ENCODE measurements at regions not wholly inside any gene's neighbourhood (a gene's known extent, or its start where the extent isn't known, plus 50 kb on each side); places are given as distances from the start of the nearest gene placed in this dataset.
"Not testable (repeated sequence)": the region's sequence is repeated elsewhere in the genome, so short reads cannot be mapped to it uniquely, and the experiment has no call there.

DNA sequence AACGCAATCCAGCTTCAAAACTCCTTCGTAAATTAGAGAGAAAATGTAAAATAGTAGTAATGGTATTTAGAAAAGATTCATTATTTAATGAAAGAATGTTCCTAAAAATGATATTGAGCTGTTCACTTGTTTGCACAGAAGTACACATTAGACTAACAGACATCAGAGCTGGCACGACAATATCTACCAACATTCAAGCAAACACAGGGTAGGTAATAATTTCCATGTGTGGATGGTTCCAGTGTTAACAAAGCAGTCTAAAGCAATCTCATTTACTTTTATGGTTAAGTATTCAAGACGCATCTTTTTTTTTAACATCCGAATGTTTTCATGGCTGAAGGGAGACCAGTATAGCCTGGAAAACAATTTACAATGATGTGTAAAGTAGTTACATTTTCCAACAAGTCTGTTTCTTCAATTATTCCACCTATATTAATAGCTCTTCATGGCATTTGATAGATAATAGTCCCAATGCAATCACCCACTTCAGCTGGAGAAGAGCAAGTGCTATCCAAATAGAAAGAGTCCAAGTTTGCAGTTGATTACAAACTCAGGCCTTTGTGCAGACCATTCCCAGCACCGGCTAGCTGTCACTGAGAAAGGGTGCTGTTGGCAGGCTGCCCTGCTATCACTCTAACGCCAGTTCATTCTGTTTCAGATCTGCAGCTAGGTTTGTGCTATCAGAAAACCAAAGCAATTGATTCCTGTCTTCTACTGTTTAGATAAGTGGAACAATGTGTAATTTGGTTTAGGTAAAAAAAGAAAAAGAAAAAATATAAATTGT is 458.8 kb downstream of the DTWD2 start:
- DNase-seq (no peak), FAIRE-seq (no peak)
- Histone ChIP-seq H3K27me3 (ENCODE audit: control insufficient read depth in 3 of 3, insufficient read depth in 3 of 3, low read length in 3 of 3) (no peaks in the 10 kb centered on the region), H3K9me3 (ENCODE audit: control insufficient read depth in 2 of 2, insufficient read depth in 1 of 2, low read depth in 1 of 2, low read length in 1 of 2) (no peaks in the 10 kb centered on the region), H3K36me3 (ENCODE audit: control insufficient read depth in 3 of 3, insufficient read depth in 2 of 3, low read depth in 1 of 3, low read length in 3 of 3) (no peaks in the 10 kb centered on the region), H3K4me3 (ENCODE audit: low read depth in 1 of 3, low read length in 3 of 3) (no peak overlapping the region), H3K27ac (ENCODE audit: low read depth in 1 of 3, low read length in 2 of 3) (no peak overlapping the region), H3K4me1 (ENCODE audit: control insufficient read depth in 3 of 3, insufficient read depth in 2 of 3, low read depth in 1 of 3, low read length in 2 of 3) (no peaks in the 10 kb centered on the region)
- 63 to 71% (median 67%) methylated on average over 7 of the region's 7 CpGs for WGBS, 3 donors

DNA sequence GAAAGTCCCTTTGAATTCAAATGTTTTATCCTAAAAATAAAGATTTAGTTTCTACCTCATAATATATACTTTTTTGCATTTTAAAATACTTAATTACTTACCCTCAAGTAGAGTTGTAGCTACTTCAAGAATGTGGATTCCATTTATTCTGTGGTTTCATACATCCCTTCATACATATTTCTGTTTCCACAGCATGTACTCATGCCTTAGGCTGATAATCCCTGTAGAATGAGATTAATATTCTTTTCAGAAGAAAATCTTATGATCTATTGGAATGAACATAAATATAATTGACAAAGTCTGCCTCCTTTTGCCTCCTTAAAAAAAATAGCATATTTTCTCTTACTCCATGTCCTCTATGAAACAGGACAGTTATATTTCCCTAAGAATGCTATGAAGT is 465.7 kb downstream of the DTWD2 start:
- no peaks in the 10 kb centered on the region for H3K27me3 ChIP-seq (ENCODE audit: control insufficient read depth in 3 of 3, insufficient read depth in 3 of 3, low read length in 3 of 3)
- no peaks in the 10 kb centered on the region for H3K9me3 ChIP-seq (ENCODE audit: control insufficient read depth in 2 of 2, insufficient read depth in 1 of 2, low read depth in 1 of 2, low read length in 1 of 2)
- H3K4me3 ChIP-seq (ENCODE audit: low read depth in 1 of 3, low read length in 3 of 3): no peak overlapping the region
- DNase-seq (no peak), FAIRE-seq (no peak)
- no peak overlapping the region for H3K27ac ChIP-seq (ENCODE audit: low read depth in 1 of 3, low read length in 2 of 3)
- H3K36me3 ChIP-seq (ENCODE audit: control insufficient read depth in 3 of 3, insufficient read depth in 2 of 3, low read depth in 1 of 3, low read length in 3 of 3): no peaks in the 10 kb centered on the region
- no peaks in the 10 kb centered on the region for H3K4me1 ChIP-seq (ENCODE audit: control insufficient read depth in 3 of 3, insufficient read depth in 2 of 3, low read depth in 1 of 3, low read length in 2 of 3)

DNA sequence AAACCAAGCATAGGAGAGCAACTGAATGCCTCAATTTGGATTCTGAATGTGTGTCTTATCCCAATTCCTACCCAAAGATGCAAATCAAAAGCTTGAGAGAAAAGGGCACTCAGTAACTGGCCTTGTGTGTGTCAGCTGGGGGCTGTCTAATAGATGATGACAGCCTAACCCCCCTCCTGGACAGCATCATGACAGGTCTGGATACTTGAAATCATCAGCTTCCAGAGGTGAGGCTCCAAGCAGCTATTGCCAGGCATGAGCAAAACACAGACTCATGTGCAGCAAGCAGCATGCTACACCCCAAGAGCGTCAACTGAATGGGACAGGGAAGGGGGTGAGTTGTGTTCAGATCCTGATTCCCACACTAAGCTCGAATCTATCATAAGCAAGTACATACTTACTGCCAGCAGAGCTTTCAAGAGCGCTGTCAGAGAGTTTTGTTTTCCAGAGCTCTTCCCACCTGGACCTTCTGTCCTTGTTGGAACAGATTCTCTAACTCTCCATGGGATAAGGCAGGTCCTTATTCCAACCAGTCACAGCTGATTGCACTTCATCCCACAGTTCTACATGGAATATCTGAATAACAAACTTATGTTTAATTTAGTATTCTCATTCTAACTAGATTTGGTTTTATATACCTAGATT is 467.5 kb downstream of the DTWD2 start:
- no peak for DNase-seq
- FAIRE-seq: no peak
- Histone ChIP-seq H3K4me3 (ENCODE audit: low read depth in 1 of 3, low read length in 3 of 3) (no peak overlapping the region), H3K9me3 (ENCODE audit: control insufficient read depth in 2 of 2, insufficient read depth in 1 of 2, low read depth in 1 of 2, low read length in 1 of 2) (no peaks in the 10 kb centered on the region), H3K4me1 (ENCODE audit: control insufficient read depth in 3 of 3, insufficient read depth in 2 of 3, low read depth in 1 of 3, low read length in 2 of 3) (no peaks in the 10 kb centered on the region), H3K27ac (ENCODE audit: low read depth in 1 of 3, low read length in 2 of 3) (no peak overlapping the region), H3K27me3 (ENCODE audit: control insufficient read depth in 3 of 3, insufficient read depth in 3 of 3, low read length in 3 of 3) (no peaks in the 10 kb centered on the region), H3K36me3 (ENCODE audit: control insufficient read depth in 3 of 3, insufficient read depth in 2 of 3, low read depth in 1 of 3, low read length in 3 of 3) (no peaks in the 10 kb centered on the region)
- WGBS, 3 donors: 69 to 81% (median 75%) methylated on average over 3 of the region's 3 CpGs

DNA sequence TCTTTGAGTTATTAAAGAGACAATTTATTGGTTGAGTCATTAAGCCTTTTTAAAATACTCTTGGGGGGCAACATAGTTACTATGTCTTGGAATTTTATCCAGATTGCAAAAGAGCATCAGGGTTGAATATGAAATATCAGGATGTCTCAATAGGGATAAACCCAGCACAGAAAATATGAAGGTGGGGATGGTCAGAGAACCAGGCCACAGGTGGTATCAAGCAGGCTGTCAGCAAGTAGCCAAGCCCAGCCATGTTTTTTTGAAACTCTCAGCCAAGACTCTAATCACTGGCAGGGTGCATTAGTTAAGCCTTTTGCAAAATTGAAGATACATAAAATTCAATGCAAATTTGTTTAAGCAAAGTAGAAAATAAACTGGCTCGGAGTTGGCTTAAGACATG is 468.9 kb downstream of the DTWD2 start:
- 48 to 66% (median 52%) methylated on average over 1 of the region's 1 CpG for WGBS, 3 donors
- no peaks in the 10 kb centered on the region for H3K9me3 ChIP-seq (ENCODE audit: control insufficient read depth in 2 of 2, insufficient read depth in 1 of 2, low read depth in 1 of 2, low read length in 1 of 2)
- no peaks in the 10 kb centered on the region for H3K27me3 ChIP-seq (ENCODE audit: control insufficient read depth in 3 of 3, insufficient read depth in 3 of 3, low read length in 3 of 3)
- H3K27ac ChIP-seq (ENCODE audit: low read depth in 1 of 3, low read length in 2 of 3): no peak overlapping the region
- H3K36me3 ChIP-seq (ENCODE audit: control insufficient read depth in 3 of 3, insufficient read depth in 2 of 3, low read depth in 1 of 3, low read length in 3 of 3): no peaks in the 10 kb centered on the region
- no peak for FAIRE-seq
- no peak overlapping the region for H3K4me3 ChIP-seq (ENCODE audit: low read depth in 1 of 3, low read length in 3 of 3)
- H3K4me1 ChIP-seq (ENCODE audit: control insufficient read depth in 3 of 3, insufficient read depth in 2 of 3, low read depth in 1 of 3, low read length in 2 of 3): no peaks in the 10 kb centered on the region
- no peak for DNase-seq

DNA sequence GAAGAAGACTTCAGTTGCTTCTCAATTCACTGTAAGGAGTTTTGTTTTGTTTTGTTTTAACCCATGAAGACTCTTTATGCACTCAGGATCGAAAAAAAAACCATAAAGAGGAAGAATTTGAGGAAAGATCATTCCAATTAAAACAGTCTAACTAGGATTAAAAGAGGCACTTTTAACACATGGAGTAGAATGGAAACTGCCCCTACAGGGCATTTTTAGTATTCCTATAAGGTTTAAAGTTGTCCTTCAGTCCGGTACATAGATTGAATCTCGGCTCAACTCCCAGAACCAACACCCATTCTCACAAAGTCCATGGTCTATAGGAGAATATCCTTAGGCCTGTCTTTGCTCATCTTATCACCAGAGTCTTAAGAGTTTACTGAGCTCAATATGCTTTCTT is 469.6 kb downstream of the DTWD2 start:
- H3K4me3 ChIP-seq (ENCODE audit: low read depth in 1 of 3, low read length in 3 of 3): no peak overlapping the region
- H3K36me3 ChIP-seq (ENCODE audit: control insufficient read depth in 3 of 3, insufficient read depth in 2 of 3, low read depth in 1 of 3, low read length in 3 of 3): no peaks in the 10 kb centered on the region
- H3K27ac ChIP-seq (ENCODE audit: low read depth in 1 of 3, low read length in 2 of 3): no peak overlapping the region
- 83 to 91% (median 84%) methylated on average over 3 of the region's 3 CpGs for WGBS, 3 donors
- no peaks in the 10 kb centered on the region for H3K9me3 ChIP-seq (ENCODE audit: control insufficient read depth in 2 of 2, insufficient read depth in 1 of 2, low read depth in 1 of 2, low read length in 1 of 2)
- H3K27me3 ChIP-seq (ENCODE audit: control insufficient read depth in 3 of 3, insufficient read depth in 3 of 3, low read length in 3 of 3): no peaks in the 10 kb centered on the region
- FAIRE-seq (no peak), DNase-seq (no peak)
- no peaks in the 10 kb centered on the region for H3K4me1 ChIP-seq (ENCODE audit: control insufficient read depth in 3 of 3, insufficient read depth in 2 of 3, low read depth in 1 of 3, low read length in 2 of 3)

DNA sequence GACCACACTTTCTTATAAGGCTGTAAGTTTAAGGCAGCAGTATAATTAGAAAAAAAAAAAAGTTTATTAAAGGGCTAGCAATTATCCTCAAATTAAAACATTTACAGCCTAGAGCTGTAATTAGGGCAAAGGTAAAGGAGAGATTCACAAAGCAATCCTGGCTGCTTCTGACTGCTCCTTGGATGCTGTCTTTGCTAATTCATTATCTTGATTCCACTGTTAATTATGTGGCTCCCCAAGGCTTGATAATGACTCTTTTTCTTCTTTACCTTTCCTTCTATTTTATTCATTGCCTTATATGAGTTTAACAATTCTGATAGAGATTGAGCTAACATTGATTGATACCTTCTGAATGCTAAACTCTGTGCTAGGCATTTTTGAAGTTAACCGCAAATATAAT is 476.5 kb downstream of the DTWD2 start:
- Histone ChIP-seq H3K4me3 (ENCODE audit: low read depth in 1 of 3, low read length in 3 of 3) (no peak overlapping the region), H3K9me3 (ENCODE audit: control insufficient read depth in 2 of 2, insufficient read depth in 1 of 2, low read depth in 1 of 2, low read length in 1 of 2) (no peaks in the 10 kb centered on the region), H3K27ac (ENCODE audit: low read depth in 1 of 3, low read length in 2 of 3) (no peak overlapping the region), H3K36me3 (ENCODE audit: control insufficient read depth in 3 of 3, insufficient read depth in 2 of 3, low read depth in 1 of 3, low read length in 3 of 3) (no peaks in the 10 kb centered on the region), H3K27me3 (ENCODE audit: control insufficient read depth in 3 of 3, insufficient read depth in 3 of 3, low read length in 3 of 3) (no peaks in the 10 kb centered on the region), H3K4me1 (ENCODE audit: control insufficient read depth in 3 of 3, insufficient read depth in 2 of 3, low read depth in 1 of 3, low read length in 2 of 3) (no peaks in the 10 kb centered on the region)
- 97 to 98% (median 97%) methylated on average over 1 of the region's 1 CpG for WGBS, 3 donors
- FAIRE-seq: no peak
- no peak for DNase-seq

DNA sequence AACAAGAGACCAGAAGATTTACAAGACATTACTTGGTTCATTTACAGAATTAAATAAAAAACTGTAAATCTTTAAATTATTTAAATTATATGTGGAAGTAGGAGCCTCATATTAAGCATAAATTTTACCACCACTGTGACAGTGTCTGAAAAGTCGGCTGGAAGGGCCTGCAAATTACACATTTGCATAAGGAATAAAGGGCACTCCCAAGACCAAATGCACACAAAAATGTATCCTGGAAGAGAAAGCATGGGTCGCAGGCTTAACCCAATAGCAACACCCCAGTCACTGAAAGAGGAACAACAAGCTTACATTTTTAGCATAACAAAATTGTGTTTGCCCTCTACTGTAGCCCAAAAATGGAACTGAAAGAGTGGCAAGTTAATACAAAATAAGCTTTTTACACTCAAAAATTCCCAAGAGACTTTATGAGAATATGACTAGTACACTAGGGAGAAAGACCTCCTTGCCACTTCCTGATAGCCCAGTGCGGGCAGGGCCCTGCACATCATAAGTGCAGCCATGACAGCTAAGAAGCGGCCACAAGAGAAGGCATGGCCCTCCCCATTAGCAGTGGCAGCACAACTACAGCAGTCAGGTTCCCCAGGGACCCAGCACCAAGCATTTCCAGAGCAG is 482.0 kb downstream of the DTWD2 start:
- no peaks in the 10 kb centered on the region for H3K27me3 ChIP-seq (ENCODE audit: control insufficient read depth in 3 of 3, insufficient read depth in 3 of 3, low read length in 3 of 3)
- no peak overlapping the region for H3K4me3 ChIP-seq (ENCODE audit: low read depth in 1 of 3, low read length in 3 of 3)
- DNase-seq: no peak
- H3K27ac ChIP-seq (ENCODE audit: low read depth in 1 of 3, low read length in 2 of 3): no peak overlapping the region
- no peaks in the 10 kb centered on the region for H3K4me1 ChIP-seq (ENCODE audit: control insufficient read depth in 3 of 3, insufficient read depth in 2 of 3, low read depth in 1 of 3, low read length in 2 of 3)
- H3K9me3 ChIP-seq (ENCODE audit: control insufficient read depth in 2 of 2, insufficient read depth in 1 of 2, low read depth in 1 of 2, low read length in 1 of 2): peaks cover 0 to 10% of the 10 kb centered on the region in 2 donors
- WGBS, 3 donors: 73 to 82% (median 75%) methylated on average over 4 of the region's 4 CpGs
- no peaks in the 10 kb centered on the region for H3K36me3 ChIP-seq (ENCODE audit: control insufficient read depth in 3 of 3, insufficient read depth in 2 of 3, low read depth in 1 of 3, low read length in 3 of 3)
- FAIRE-seq: no peak

DNA sequence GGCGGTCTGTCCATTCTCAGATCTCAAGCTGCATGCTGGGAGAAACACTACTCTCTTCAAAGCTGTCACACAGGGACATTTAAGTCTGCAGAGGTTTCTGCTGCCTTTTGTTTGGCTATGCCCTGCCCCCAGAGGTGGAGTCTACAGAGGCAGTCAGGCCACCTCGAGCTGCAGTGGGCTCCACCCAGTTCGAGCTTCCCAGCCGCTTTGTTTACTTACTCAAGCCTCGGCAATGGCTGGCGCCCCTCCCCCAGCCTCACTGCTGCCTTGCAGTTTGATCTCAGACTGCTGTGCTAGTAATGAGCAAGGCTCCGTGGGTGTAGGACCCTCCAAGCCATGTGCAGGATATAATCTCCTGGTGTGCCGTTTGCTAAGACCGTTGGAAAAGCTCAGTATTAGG is 486.1 kb downstream of the DTWD2 start:
- not testable (repeated sequence) for H3K4me3 ChIP-seq (ENCODE audit: low read depth in 1 of 3, low read length in 3 of 3); H3K27me3 ChIP-seq (ENCODE audit: control insufficient read depth in 3 of 3, insufficient read depth in 3 of 3, low read length in 3 of 3); H3K9me3 ChIP-seq (ENCODE audit: control insufficient read depth in 2 of 2, insufficient read depth in 1 of 2, low read depth in 1 of 2, low read length in 1 of 2); FAIRE-seq; H3K4me1 ChIP-seq (ENCODE audit: control insufficient read depth in 3 of 3, insufficient read depth in 2 of 3, low read depth in 1 of 3, low read length in 2 of 3); H3K36me3 ChIP-seq (ENCODE audit: control insufficient read depth in 3 of 3, insufficient read depth in 2 of 3, low read depth in 1 of 3, low read length in 3 of 3); H3K27ac ChIP-seq (ENCODE audit: low read depth in 1 of 3, low read length in 2 of 3); DNase-seq
- 72 to 80% (median 78%) methylated on average over 9 of the region's 9 CpGs for WGBS, 3 donors
